GM20431 (cell line): ENCODE measurements at regions not wholly inside any gene's neighbourhood (a gene's known extent, or its start where the extent isn't known, plus 50 kb on each side); places are given as distances from the start of the nearest gene placed in this dataset.

Experiments used
- in situ Hi-C: fragments of 300-500 bp; cut with MseI, MboI; formaldehyde crosslinking; loops from one replicate; pipeline ENCODE4 v1.15.0; 2020; ENCODE audit warnings: low sequenced_read_pairs; ENCODE audit not compliant: unreplicated experiment

- in situ Hi-C loops, result no loop called here
Measured at GRCh38 chr7:25752967-25753791, 398.8 kb upstream of the NFE2L3 start.

GRCh38 chr7:25753837-25754236 is 398.2 kb upstream of the NFE2L3 start:
- in situ Hi-C loops, result no loop called here

- in situ Hi-C loops, result no loop called here
Measured at GRCh38 chr7:25754333-25754732, 397.7 kb upstream of the NFE2L3 start.

- in situ Hi-C loops, result no loop called here
Measured at GRCh38 chr7:25754751-25755150, 397.2 kb upstream of the NFE2L3 start.

GRCh38 chr7:25756601-25757000 is 395.4 kb upstream of the NFE2L3 start:
- in situ Hi-C loops, result no loop called here

- in situ Hi-C loops, result no loop called here
Measured at GRCh38 chr7:25758559-25758958, 393.4 kb upstream of the NFE2L3 start.

- in situ Hi-C loops, result no loop called here
Measured at GRCh38 chr7:25759286-25759685, 392.7 kb upstream of the NFE2L3 start.

DNA sequence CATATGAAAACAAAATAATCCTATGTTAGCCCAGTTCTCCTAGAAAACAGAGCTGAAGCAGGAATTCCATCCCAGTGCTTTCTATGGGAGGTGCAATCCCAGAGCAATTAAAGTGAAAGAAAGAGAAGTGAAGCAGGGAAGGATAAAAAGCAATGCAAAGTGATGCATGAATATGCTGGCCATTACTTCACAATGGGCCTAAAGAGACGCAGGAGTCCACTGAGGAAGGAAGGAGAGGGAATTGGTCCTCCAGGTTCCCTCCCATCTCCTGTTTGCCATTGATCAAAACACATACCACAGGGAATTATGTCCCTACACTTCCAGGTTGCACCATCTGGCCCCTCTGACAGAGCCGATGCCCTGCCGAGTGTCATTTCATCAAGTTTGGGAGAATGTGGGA is 392.2 kb upstream of the NFE2L3 start:
- in situ Hi-C loops, result no loop called here

DNA sequence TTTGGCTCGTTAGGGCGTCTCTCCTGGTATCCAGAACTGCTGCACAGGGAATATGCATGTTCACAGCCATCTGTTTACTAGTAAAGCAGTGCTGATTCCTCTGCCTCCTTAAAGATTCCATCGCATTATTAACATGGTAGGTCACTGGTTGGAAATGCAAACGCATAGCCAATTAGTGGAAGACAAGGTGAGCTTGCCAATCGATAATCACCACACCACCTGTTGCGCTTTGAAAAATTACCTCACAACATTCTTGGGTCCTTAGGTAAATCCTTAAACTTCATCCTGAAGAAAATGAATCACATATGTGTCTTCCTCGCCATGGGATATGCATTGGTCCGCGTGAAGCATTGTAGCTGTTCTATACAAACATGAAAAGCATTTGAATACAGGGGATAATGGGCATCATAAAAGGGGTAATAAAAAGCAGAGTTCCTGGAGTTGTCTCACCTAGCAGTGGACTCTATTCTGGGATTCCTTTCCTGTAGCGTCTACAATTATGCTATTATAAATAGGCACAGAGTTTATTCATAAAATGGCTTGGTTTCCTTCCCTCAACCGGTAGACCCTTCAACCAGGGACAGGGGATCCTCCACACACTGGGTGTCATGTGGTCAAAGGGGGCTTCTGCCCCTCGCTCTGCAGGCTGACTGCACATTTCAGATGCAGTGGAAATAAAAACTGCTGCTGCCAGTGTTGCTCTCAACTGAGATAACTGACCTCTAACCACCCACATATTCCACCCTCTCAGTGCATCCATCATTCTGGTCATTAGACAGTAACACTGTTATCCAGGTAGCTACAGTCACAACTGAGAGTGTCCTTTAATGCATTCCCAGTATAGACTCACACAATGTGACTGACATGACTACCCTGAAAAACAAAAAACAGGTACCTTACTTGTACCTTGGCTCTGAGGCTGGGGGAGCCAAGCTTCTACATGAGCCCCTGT is 389.2 kb upstream of the NFE2L3 start:
- in situ Hi-C loops, result no loop called here

GRCh38 chr7:25763463-25763860 is 388.5 kb upstream of the NFE2L3 start:
- in situ Hi-C loops, result no loop called here

GRCh38 chr7:25765110-25765655 is 386.8 kb upstream of the NFE2L3 start:
- in situ Hi-C loops, result no loop called here

GRCh38 chr7:25770235-25770634 is 381.8 kb upstream of the NFE2L3 start:
- in situ Hi-C loops, result no loop called here

- in situ Hi-C loops, result no loop called here
Measured at GRCh38 chr7:25770670-25771069, 381.3 kb upstream of the NFE2L3 start.

DNA sequence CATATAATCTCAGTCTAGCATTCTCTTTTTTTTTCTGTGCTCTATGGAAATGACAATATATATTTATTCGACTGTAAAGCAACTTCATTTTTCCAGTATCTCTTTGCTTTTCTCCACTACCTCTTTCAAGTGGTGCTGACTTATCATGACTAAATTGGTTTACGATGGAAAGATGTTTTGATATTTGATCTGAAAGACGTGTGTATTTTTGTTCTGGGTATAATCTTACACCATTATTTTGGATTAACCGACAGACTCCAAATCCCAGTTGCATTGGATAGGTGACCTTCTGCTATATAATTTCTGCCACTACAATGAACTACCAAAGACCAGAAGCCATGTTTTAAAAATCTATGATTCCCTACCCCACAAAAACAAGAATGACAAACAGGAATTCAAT is 380.5 kb upstream of the NFE2L3 start:
- in situ Hi-C loops, result no loop called here

GRCh38 chr7:25772802-25773201 is 379.2 kb upstream of the NFE2L3 start:
- in situ Hi-C loops, result no loop called here

DNA sequence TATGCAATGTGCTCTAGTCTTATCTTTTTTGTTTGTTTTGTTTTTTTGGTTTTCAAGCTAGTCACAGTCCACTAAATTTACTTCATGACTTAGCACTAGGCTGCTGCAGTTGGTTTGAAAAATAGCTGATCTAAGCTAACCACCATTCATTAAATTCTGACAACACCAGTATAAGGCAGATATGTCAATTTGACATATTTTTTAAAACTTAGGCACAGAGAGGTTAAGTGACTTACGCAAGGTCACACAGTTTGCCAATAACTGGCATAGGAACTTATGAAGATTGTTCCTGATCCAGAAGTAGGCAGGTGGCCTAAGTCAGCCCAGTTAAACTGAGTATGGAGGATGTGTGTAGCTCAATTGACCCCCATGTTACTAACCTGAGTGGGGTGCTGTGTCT is 377.3 kb upstream of the NFE2L3 start:
- in situ Hi-C loops, result no loop called here

DNA sequence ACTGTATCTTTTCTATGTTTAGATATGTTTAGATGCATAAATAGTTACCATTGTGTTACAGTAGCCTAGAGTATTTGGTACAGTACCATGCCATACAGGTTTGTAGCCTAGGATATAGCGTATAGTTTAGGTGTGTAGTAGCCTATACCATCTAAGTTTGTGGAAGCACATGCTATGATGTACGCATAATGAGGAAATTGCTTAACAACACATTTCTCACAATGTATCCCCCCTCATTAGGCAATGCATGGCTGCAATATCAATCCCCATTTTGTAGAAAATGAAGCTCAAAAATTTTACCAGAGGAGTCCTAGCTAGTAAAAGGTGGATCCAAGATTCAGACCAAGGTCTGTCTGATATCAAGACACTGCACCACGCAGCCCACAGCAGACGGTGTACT is 376.4 kb upstream of the NFE2L3 start:
- in situ Hi-C loops, result no loop called here

DNA sequence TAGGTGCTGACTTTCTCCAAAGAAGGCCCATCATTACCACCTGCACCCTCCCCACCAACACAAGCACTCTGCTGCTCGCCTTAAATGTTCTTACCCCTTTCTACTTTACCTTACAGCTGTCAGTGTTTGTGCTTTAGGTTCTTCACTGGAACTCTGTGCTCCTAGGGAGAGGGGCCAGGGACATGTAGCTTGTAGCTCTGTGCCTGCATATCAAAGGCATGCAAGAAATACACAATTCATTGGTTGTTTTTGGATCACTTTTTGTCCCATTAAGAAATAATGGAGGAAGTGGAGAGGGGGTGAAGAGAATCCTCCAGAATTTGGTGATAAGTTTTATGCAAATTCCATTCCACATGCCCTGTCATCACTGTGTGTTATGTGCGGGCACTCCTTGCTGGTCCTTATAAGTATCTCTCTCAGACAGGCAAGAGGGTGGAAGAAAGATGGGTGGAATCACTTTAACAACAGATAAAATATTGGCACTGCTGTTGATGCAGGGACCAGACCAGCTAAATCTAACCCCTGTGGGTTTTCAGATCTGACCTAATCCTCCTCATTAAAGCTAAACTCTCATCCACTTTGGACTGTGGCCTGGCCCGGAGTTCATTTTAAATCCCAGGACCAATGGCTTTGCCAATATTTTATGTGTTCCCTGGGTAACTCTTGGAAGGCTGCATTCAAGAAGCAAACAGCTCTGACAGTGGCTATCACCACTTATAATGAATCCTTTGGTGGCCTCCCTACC is 375.8 kb upstream of the NFE2L3 start:
- in situ Hi-C loops, result no loop called here

GRCh38 chr7:25776744-25777123 is 375.3 kb upstream of the NFE2L3 start:
- in situ Hi-C loops, result no loop called here

GRCh38 chr7:25777969-25778708 is 373.9 kb upstream of the NFE2L3 start:
- in situ Hi-C loops, result no loop called here
